GM21367 (cell line): ENCODE measurements at regions not wholly inside any gene's neighbourhood (a gene's known extent, or its start where the extent isn't known, plus 50 kb on each side); places are given as distances from the start of the nearest gene placed in this dataset.

Experiments used
- ATAC-seq: cut with Tn5 transposase; IDR thresholded peaks from one replicate; pipeline ENCODE4 v1.9.1; 2021; ENCODE audit not compliant: unreplicated experiment

- no peak for ATAC-seq
Measured at GRCh38 chr13:74973935-74974879, 507.8 kb downstream of the TBC1D4 start.

- no peak for ATAC-seq
Measured at GRCh38 chr13:74969419-74969818, 512.5 kb downstream of the TBC1D4 start.

- ATAC-seq, result no peak
Measured at GRCh38 chr13:74966814-74967424, 515.0 kb downstream of the TBC1D4 start.

GRCh38 chr13:74966275-74966674 is 515.7 kb downstream of the TBC1D4 start:
- no peak for ATAC-seq

GRCh38 chr13:74945637-74946036 is 536.3 kb downstream of the TBC1D4 start:
- no peak for ATAC-seq

- no peak for ATAC-seq
Measured at GRCh38 chr13:74931698-74932433, 550.1 kb downstream of the TBC1D4 start.

- ATAC-seq, result no peak
Measured at GRCh38 chr13:74930402-74931165, 551.4 kb downstream of the TBC1D4 start.

- no peak for ATAC-seq
Measured at GRCh38 chr13:74929436-74929835, 552.5 kb downstream of the TBC1D4 start.

GRCh38 chr13:74927823-74928222 is 554.1 kb downstream of the TBC1D4 start:
- ATAC-seq, result no peak

- no peak for ATAC-seq
Measured at GRCh38 chr13:74922963-74923362, 559.0 kb downstream of the TBC1D4 start.

- no peak for ATAC-seq
Measured at GRCh38 chr13:74921326-74921725, 560.6 kb downstream of the TBC1D4 start.

- no peak for ATAC-seq
Measured at GRCh38 chr13:74920920-74921319, 561.0 kb downstream of the TBC1D4 start.

GRCh38 chr13:74920361-74920760 is 561.6 kb downstream of the TBC1D4 start:
- no peak for ATAC-seq

GRCh38 chr13:74919914-74920313 is 562.1 kb downstream of the TBC1D4 start:
- no peak for ATAC-seq

GRCh38 chr13:74912898-74913297 is 569.1 kb downstream of the TBC1D4 start:
- no peak for ATAC-seq

- no peak for ATAC-seq
Measured at GRCh38 chr13:74910415-74910814, 571.6 kb downstream of the TBC1D4 start.

- no peak for ATAC-seq
Measured at GRCh38 chr13:74907788-74908187, 574.2 kb downstream of the TBC1D4 start.

GRCh38 chr13:74904556-74904955 is 577.4 kb downstream of the TBC1D4 start:
- no peak for ATAC-seq

GRCh38 chr13:74895042-74895796 is 586.8 kb downstream of the TBC1D4 start:
- ATAC-seq, result no peak

- ATAC-seq, result no peak
Measured at GRCh38 chr13:74892096-74892495, 589.9 kb downstream of the TBC1D4 start.
